ENCODE measurements at regions not wholly inside any gene's neighbourhood (a gene's known extent, or its start where the extent isn't known, plus 50 kb on each side); places are given as distances from the start of the nearest gene placed in this dataset.

DNA sequence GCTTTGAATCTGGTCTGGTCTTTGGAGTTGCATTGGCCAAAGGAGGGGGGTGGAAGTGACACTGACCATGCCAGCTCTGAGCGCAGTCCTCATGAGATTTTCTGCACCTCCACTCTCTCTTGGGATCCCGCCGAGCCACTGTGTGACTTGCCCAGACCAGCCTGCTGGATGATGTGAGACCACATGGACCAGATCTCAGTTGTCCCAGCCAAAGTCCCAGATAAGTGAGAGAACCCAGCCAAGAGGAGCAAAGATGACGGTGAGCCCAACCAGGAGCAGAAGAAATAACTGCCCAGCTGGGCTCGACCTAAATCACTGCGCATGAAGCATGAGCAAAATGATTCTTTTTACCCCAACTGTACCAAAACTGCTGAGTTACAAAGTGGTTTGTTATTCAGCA is 96.5 kb upstream of the ERCC4 start:
- no peaks in the 10 kb centered on the region for H3K79me1 ChIP-seq (ENCODE audit: insufficient read depth, low read depth, low read length, poor library complexity, severe bottlenecking)
- H3K4me1 Mint-ChIP-seq = no peaks in the 10 kb centered on the region
- H3K9me3 Mint-ChIP-seq = peaks cover 0 to 2% of the 10 kb centered on the region in 2 experiments; a peak in 1 of 5 replicates
- H2BK120ac ChIP-seq (ENCODE audit: low read depth, low read length, poor library complexity, severe bottlenecking) = no peak overlapping the region
- H4K91ac ChIP-seq (ENCODE audit: insufficient read length, low read depth, low read length) = no peak overlapping the region
- no peak overlapping the region for H3K4ac ChIP-seq (ENCODE audit: low read depth, low read length)
- H3K23ac ChIP-seq (ENCODE audit: insufficient read length, low read depth, low read length) = no peak overlapping the region
- H3K56ac ChIP-seq (ENCODE audit: insufficient read length, low read depth, low read length) = no peak overlapping the region
- no peaks in the 10 kb centered on the region for H3K4me1 ChIP-seq (ENCODE audit: insufficient read depth, low read length)
- no peaks in the 10 kb centered on the region for H3K9me3 ChIP-seq (ENCODE audit: control insufficient read depth, low read depth, low read length)
- H3K36me3 Mint-ChIP-seq (ENCODE audit: insufficient read depth in 1 of 3, low read depth in 3 of 3) = no peaks in the 10 kb centered on the region
- TF ChIP-seq, protein P1, sequence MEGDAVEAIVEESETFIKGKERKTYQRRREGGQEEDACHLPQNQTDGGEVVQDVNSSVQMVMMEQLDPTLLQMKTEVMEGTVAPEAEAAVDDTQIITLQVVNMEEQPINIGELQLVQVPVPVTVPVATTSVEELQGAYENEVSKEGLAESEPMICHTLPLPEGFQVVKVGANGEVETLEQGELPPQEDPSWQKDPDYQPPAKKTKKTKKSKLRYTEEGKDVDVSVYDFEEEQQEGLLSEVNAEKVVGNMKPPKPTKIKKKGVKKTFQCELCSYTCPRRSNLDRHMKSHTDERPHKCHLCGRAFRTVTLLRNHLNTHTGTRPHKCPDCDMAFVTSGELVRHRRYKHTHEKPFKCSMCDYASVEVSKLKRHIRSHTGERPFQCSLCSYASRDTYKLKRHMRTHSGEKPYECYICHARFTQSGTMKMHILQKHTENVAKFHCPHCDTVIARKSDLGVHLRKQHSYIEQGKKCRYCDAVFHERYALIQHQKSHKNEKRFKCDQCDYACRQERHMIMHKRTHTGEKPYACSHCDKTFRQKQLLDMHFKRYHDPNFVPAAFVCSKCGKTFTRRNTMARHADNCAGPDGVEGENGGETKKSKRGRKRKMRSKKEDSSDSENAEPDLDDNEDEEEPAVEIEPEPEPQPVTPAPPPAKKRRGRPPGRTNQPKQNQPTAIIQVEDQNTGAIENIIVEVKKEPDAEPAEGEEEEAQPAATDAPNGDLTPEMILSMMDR (conservative IDR thresholded peaks at IDR 0.05) = no peak
- H2BK15ac ChIP-seq (ENCODE audit: low read depth, low read length) = no peak overlapping the region
- no peak overlapping the region for H2BK12ac ChIP-seq (ENCODE audit: insufficient read length, low read depth, low read length)
- no peak overlapping the region for H3K4me3 Mint-ChIP-seq
- H3K27ac Mint-ChIP-seq = no peak overlapping the region; a peak in 1 of 7 replicates
- no peak overlapping the region for H2AFZ ChIP-seq (ENCODE audit: low read length)
- H3K18ac ChIP-seq (ENCODE audit: insufficient read length, low read depth, low read length) = no peak overlapping the region
- no peak overlapping the region for H3K27ac ChIP-seq (ENCODE audit: insufficient read length, low read depth, low read length)
- H3K27me3 Mint-ChIP-seq (ENCODE audit: low read depth) = peaks cover 6% of the 10 kb centered on the region
- H3T11ph ChIP-seq (ENCODE audit: low read length) = no peak overlapping the region
- H3K79me2 ChIP-seq (ENCODE audit: insufficient read depth, low read length) = no peaks in the 10 kb centered on the region
- H2AK5ac ChIP-seq (ENCODE audit: insufficient read length, low read length) = no peak overlapping the region
- H3K4me2 ChIP-seq (ENCODE audit: insufficient read depth, insufficient read length, low read length) = no peak overlapping the region
- H3K23me2 ChIP-seq (ENCODE audit: insufficient read length, low read depth, low read length, poor library complexity, severe bottlenecking) = no peaks in the 10 kb centered on the region
- H3K14ac ChIP-seq (ENCODE audit: insufficient read depth, low read length) = no peak overlapping the region
- H2BK20ac ChIP-seq (ENCODE audit: low read depth, low read length, poor library complexity, severe bottlenecking) = no peak overlapping the region
- no peak overlapping the region for H4K8ac ChIP-seq (replicated peaks; ENCODE audit: insufficient read length, low read depth, low read length)
- H3K9ac ChIP-seq (ENCODE audit: extremely low read depth, insufficient read length, low read length) = no peak overlapping the region
- no peak for DNase-seq
- no peaks in the 10 kb centered on the region for H3K27me3 ChIP-seq (ENCODE audit: insufficient read depth, low read length)
- no peaks in the 10 kb centered on the region for H4K20me1 ChIP-seq (ENCODE audit: control insufficient read depth, insufficient read depth, insufficient read length)
- H4K5ac ChIP-seq (ENCODE audit: insufficient read length, low read depth, low read length) = no peak overlapping the region
- no CpG with 5 or more reads among the region's 6 CpGs for WGBS (ENCODE audit: extremely low coverage, insufficient read length, low lambda C conversion rate)
- H2BK5ac ChIP-seq (ENCODE audit: insufficient read length, low read length) = no peak overlapping the region
